HG03558 (cell line): ENCODE measurements at regions not wholly inside any gene's neighbourhood (a gene's known extent, or its start where the extent isn't known, plus 50 kb on each side); places are given as distances from the start of the nearest gene placed in this dataset.

Experiments used
- ATAC-seq: cut with Tn5 transposase; IDR thresholded peaks from one replicate; pipeline ENCODE4 v1.9.1; 2021; ENCODE audit warnings: moderate number of reproducible peaks; ENCODE audit not compliant: unreplicated experiment; ENCODE audit errors: extremely low read depth

GRCh38 chr12:127542931-127543330 lies 724.0 kb upstream of the TMEM132C start:
- ATAC-seq, result no peak

DNA sequence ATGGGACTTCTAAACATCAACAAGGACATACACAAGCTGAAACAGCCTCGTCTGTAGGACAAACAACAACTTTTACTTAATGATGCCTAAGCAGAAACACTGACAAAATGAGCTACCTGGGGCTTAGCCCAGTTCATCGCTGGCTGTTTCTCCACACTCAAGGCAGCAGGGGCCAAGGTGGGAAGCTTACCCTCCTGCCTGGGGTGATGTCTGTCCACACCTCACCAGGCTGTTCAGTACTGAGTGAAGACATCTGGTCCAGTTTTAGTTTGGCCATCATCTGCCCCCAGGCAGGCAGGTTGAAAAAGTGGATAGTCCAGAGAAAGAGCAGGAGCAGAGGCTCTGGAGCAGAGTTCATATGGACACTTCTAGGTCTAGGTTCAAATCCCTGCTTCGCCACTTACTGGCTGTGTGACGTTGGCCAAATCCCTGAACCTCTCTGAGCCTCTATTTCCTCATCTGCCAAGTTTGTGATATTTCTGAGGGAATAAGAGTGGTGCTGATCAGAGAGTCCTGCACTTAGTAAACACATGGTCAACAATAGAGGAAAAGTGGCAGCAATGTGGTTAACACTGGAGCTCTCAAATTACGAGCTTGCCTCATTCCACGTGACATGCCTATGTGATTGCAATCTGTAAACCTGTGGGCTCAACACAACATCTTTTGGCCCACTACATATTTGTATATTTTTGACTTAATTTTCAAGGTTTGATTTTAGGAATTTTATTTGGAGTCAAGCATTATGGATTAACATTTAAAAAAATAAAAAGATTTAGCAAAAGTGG lies 720.1 kb upstream of the TMEM132C start:
- ATAC-seq, result no peak

GRCh38 chr12:127548123-127548553 lies 718.8 kb upstream of the TMEM132C start:
- no peak for ATAC-seq

DNA sequence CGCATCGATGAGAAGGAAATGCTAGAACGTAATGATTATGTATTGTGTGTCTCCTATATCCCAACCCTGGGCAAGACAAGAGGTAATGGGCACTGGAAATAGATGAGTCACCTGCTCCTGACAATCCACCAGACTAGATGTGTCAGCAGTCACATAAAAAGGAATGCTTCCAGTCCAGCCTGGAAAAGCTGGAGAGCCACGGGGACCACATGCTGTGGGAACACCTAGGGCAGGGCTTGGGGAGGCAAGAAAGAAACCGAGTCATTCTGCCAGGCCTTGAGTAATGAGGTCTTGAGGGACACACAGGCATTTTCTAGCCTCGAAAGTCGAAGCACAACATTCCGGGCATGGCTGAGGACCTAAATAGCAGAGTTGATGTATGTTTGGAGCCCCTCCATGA lies 716.7 kb upstream of the TMEM132C start:
- no peak for ATAC-seq

GRCh38 chr12:127552838-127553237 lies 714.1 kb upstream of the TMEM132C start:
- no peak for ATAC-seq

- no peak for ATAC-seq
Measured at GRCh38 chr12:127555071-127555470, 711.9 kb upstream of the TMEM132C start.

DNA sequence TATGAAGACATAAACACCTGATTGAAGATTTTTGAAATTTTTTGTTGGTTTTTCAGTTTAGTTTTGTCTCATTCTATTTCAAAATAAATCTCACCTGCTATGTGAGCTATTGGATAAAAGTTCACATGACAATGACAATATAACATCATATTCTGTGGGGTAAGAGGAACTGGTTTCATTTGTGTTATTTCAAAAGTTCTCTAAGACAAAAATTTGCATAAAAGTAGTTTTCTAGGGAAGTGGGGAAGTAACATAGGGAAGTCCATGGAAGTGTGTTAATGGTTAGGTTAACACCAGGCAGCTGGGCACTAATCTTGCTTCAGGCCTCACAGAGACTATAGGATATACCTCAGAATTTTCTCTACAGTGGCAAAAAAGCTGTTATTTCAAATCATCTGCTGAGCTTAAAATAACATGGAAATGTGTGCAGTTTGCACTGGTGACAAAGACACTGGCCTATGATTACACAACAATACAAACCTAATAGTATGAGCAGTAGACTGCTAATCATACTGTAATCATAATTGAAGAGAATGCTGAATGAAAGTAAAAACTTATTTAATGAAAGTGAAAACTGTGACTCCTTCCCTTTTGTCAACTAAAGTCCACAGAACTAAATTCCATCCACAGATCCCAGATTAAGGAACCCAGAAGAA lies 710.6 kb upstream of the TMEM132C start:
- no peak for ATAC-seq

DNA sequence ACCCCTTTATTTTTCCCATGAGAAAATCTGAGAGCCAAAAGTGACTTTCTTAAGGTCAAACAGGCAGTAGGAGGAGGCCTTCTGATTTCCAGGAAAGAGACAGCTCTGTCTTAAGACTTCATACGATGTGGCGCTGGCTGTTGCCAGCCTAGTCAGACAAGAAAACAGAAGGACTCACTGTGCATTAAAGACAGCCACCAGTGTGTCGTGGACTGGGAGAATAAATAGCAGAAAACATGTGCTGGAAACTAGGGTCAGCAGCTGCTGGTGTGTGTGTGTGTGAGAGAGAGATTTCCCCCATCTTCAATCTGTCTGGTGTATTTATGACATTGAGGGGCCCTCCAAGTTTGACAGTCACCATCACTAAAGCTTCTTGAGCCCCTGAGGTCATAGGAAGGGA lies 708.6 kb upstream of the TMEM132C start:
- no peak for ATAC-seq

DNA sequence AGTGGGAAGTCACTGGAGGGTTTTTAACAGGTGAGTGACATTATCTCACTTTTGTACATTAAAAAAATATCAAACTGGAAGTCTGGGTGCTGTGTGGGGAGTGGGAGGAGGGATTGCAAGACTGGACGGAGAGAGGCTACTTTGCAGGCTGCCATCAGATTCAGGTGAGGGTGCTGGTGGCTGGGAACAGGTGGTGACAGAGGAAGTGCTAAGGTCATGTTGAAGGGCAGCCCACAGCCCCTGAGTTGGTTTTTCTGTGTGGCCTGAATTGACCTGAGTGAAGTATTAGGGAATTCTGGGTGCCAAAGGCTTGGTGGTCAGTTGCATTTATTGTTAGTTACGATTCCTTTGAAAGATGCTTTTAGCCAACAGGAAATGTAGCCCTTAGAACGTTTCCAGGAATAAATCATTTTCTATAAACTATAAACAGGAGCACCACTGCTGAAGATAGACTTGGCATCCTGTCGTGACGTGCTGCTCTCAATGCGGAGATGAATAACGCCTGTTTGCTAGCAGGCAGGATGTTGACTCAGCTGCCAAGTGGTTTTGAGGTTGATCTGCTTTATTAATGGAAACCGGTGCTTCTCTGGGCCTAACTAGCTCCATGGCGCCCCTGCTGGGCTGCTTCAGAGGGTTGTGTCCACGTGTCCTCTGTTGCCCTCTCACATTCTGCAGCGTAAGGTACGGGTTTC lies 707.5 kb upstream of the TMEM132C start:
- ATAC-seq, result peak; percentile 67

GRCh38 chr12:127560041-127560478 lies 706.9 kb upstream of the TMEM132C start:
- no peak for ATAC-seq

DNA sequence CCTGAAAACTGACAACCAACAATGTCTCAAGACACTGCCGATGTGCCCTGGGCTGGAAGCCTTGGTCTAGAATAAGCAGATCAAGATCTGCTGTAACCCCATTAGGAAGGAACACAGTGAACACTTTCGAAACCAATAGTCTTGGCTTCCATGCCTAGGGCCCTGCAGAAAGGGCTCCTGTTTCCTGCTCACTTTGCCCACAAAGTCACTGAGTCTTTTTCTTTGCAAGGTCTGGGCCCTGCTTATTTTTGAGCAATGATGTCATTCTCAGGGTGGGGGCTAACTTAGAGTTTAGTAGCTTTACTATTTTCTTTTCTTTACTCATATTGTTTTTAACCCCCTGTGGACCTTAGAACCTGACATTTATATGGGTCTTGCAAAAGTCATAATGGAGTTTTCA lies 704.2 kb upstream of the TMEM132C start:
- no peak for ATAC-seq

GRCh38 chr12:127565241-127565640 lies 701.7 kb upstream of the TMEM132C start:
- no peak for ATAC-seq

- ATAC-seq, result no peak
Measured at GRCh38 chr12:127567531-127567930, 699.4 kb upstream of the TMEM132C start.

DNA sequence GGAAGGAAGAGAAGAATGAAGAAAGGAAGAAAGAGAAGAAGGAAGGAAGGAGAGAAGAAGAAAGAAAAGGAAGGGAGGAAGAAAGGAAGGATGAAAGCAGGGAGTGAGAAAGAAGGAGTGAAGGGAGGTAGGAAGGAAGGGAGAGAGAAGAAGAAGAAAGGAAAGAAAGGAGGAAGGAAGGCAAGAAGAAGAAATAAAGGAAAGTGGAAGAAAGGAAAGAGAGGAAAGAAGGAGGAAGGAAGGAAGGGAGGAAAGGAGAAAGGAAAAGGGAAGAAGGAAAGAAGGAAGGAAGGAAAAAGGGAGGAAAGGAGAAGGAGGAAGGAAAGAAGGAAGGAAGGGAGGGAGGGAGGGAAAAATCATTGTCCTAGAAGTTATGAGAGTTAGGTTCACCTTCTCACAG lies 696.6 kb upstream of the TMEM132C start:
- no peak for ATAC-seq

DNA sequence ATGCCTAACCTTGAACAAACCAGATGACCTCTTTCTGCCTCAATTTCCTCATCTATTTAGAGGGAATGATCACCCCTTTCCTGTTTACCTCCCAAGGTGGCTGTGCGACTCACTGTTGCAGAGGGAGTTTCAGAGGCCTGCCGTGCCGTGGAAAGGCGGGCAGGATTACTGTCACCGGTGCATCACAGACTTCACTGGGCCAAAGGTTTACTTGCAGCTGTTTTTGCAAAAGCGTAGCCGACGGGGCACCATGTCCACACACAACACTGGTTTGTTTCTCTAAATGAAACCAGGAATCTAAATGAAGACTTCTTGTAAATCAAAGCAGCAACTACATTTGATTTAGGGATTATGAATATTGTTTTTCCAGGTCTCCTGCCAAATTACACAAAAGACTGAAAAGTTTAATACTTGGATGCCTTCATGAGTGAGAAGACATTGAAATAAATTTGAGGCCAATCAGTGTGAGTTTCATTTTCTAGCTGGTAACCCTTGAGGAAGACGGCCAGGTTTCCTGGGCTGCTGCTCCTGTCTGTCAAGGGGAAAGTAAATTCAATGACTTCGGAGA lies 696.1 kb upstream of the TMEM132C start:
- ATAC-seq, result no peak

- no peak for ATAC-seq
Measured at GRCh38 chr12:127571578-127571977, 695.4 kb upstream of the TMEM132C start.

DNA sequence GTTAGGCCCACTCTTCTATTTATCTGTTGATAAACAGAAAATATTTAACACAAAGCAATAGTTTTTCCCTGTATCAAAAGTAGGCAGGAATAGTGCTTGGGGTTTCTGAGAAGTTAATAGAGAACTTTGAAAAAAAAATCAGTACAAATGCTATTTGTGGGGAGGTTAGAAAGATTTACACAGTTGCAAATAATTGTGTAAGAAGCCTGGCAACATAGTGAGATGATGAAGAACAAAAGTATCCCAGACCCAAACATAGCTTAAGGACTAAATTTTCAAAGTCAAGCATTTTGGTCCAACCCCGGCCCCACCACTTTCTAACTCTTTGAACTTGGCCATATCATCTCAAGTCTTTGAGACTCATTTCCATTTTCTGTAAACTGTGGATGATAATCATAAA lies 687.5 kb upstream of the TMEM132C start:
- no peak for ATAC-seq

- no peak for ATAC-seq
Measured at GRCh38 chr12:127582074-127582473, 684.9 kb upstream of the TMEM132C start.

DNA sequence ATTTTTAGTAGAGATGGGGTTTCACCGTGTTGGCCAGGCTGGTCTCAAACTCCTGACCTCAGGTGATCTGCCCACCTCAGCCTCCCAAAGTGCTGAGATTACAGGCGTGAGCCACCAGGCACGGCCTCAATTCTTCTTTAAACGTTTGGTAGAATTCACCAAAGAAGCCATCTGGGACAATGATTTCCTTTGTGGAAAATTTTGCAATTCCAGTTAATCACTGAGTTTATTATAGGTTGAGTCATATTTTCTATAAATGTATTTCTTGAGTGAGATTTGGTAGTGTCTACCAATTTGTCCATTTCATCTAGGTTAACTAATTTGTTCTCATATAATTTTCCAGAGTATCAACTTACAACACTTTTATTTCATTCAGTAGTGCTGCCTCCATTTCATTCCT lies 683.9 kb upstream of the TMEM132C start:
- ATAC-seq, result no peak

DNA sequence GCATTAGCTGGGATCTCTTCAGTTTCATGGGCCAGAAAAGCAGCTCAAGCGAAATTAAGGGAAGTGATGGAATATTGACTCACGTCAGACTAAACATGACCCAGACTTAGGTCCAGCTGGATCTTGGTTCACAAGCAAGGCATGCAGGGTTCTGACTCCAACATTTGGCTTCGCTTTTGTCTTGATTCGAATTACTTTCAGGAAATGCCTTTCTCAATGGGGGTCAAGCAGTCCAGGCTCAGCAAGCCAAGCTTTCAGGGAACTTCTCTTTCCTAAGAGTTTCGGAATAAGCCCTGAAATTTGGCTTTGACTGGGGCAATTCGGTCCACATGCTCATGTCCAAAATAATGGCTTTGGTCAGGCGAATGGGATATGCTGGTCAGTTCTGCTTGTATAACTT lies 678.7 kb upstream of the TMEM132C start:
- no peak for ATAC-seq

DNA sequence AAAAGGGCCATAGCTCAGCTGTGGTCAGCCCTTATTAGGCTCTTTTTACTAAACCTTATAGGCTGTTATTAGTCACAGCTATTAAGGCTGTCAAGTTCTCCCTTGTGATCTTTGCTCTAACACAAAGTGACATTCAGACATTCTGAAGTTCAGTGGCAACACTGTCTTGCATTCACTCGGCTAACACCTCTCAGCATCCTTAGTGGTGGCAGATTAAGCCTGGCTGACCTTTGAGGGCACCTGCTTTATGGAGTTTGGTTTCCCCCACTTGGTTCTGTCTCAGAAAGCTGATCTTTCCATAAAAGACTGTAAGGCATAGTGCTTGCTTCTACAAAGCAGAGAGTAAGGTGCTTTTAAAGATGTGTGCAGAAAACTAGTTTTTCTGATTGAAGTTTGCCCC lies 677.4 kb upstream of the TMEM132C start:
- no peak for ATAC-seq
